Right kidney (tissue), 1 donor: ENCODE measurements at regions not wholly inside any gene's neighbourhood (a gene's known extent, or its start where the extent isn't known, plus 50 kb on each side); places are given as distances from the start of the nearest gene placed in this dataset.
"Not testable (repeated sequence)": the region's sequence is repeated elsewhere in the genome, so short reads cannot be mapped to it uniquely, and the experiment has no call there.

Source experiments
- DNase-seq: peaks from one replicate; pipeline ENCODE4 v3.0.0-alpha.2; 2016

GRCh38 chr7:89401099-89401498, 605.6 kb upstream of the TEX47 start:
- no peak for DNase-seq

- DNase-seq = no peak
These were observed 606.2 kb upstream of the TEX47 start for GRCh38 chr7:89401690-89402089.

- no peak for DNase-seq
These were observed 656.4 kb upstream of the TEX47 start for GRCh38 chr7:89451911-89452310.

- DNase-seq = no peak
These were observed 661.0 kb upstream of the TEX47 start for GRCh38 chr7:89456556-89456955.

- DNase-seq = no peak
These were observed 662.6 kb upstream of the TEX47 start for GRCh38 chr7:89458114-89458513.

- DNase-seq = no peak
These were observed 678.9 kb upstream of the TEX47 start for GRCh38 chr7:89474456-89474855.

- no peak for DNase-seq
These were observed 676.3 kb upstream of the STEAP1 start for GRCh38 chr7:89477991-89478390.

GRCh38 chr7:89495704-89496103, 658.6 kb upstream of the STEAP1 start:
- no peak for DNase-seq

- no peak for DNase-seq
These were observed 654.2 kb upstream of the STEAP1 start for GRCh38 chr7:89500084-89500483.

GRCh38 chr7:89503281-89503680, 651.0 kb upstream of the STEAP1 start:
- DNase-seq = no peak

GRCh38 chr7:89507034-89507433, 647.2 kb upstream of the STEAP1 start:
- DNase-seq = no peak

GRCh38 chr7:89511900-89512299, 642.4 kb upstream of the STEAP1 start:
- no peak for DNase-seq

- DNase-seq = no peak
These were observed 639.3 kb upstream of the STEAP1 start for GRCh38 chr7:89514970-89515369.

GRCh38 chr7:89517815-89518214, 636.5 kb upstream of the STEAP1 start:
- DNase-seq = no peak

- no peak for DNase-seq
These were observed 604.5 kb upstream of the STEAP1 start for GRCh38 chr7:89549768-89550167.

- no peak for DNase-seq
These were observed 600.1 kb upstream of the STEAP1 start for GRCh38 chr7:89554209-89554608.

- DNase-seq = no peak
These were observed 594.7 kb upstream of the STEAP1 start for GRCh38 chr7:89559596-89559995.

- DNase-seq = no peak
These were observed 590.7 kb upstream of the STEAP1 start for GRCh38 chr7:89563597-89563996.

GRCh38 chr7:89584896-89585295, 569.4 kb upstream of the STEAP1 start:
- DNase-seq = no peak

- DNase-seq = no peak
These were observed 561.1 kb upstream of the STEAP1 start for GRCh38 chr7:89593125-89593524.

- no peak for DNase-seq
These were observed 551.3 kb upstream of the STEAP1 start for GRCh38 chr7:89602984-89603383.

- no peak for DNase-seq
These were observed 548.9 kb upstream of the STEAP1 start for GRCh38 chr7:89605362-89605761.

GRCh38 chr7:89606511-89606910, 547.8 kb upstream of the STEAP1 start:
- DNase-seq = no peak

- no peak for DNase-seq
These were observed 546.5 kb upstream of the STEAP1 start for GRCh38 chr7:89607792-89608191.

GRCh38 chr7:89616829-89617228, 537.4 kb upstream of the STEAP1 start:
- DNase-seq = not testable (repeated sequence)

- no peak for DNase-seq
These were observed 536.0 kb upstream of the STEAP1 start for GRCh38 chr7:89618274-89618673.
